H9 (cell line): ENCODE measurements at regions not wholly inside any gene's neighbourhood (a gene's known extent, or its start where the extent isn't known, plus 50 kb on each side); places are given as distances from the start of the nearest gene placed in this dataset.

Experiments
- DNase-seq: peaks from one replicate; pipeline ENCODE4 v3.0.0-alpha.2; 2017
- H2AFZ ChIP-seq: one replicate; pipeline ENCODE4 v1.6.1; 2013; ENCODE audit warnings: mild to moderate bottlenecking, low read length, control low read depth, moderate library complexity
- H2AK5ac ChIP-seq: 2 replicates; pipeline ENCODE4 v1.6.1; 2013; ENCODE audit warnings: low read length, control low read depth, mixed read lengths; ENCODE audit not compliant: insufficient read length
- H2BK120ac ChIP-seq: one replicate; pipeline ENCODE4 v1.6.1; 2013; ENCODE audit warnings: low read depth, mild to moderate bottlenecking, low read length, control low read depth, inconsistent platforms; ENCODE audit not compliant: poor library complexity, severe bottlenecking
- H2BK12ac ChIP-seq: 2 replicates; pipeline ENCODE4 v1.6.1; 2013; ENCODE audit warnings: low read length, control low read depth, mixed read lengths, low read depth; ENCODE audit not compliant: insufficient read length
- H2BK15ac ChIP-seq: 2 replicates; pipeline ENCODE4 v1.6.1; 2013; ENCODE audit warnings: low read depth, low read length, control low read depth
- H2BK20ac ChIP-seq: one replicate; pipeline ENCODE4 v1.6.1; 2013; ENCODE audit warnings: low read depth, mild to moderate bottlenecking, low read length, control low read depth, inconsistent platforms; ENCODE audit not compliant: poor library complexity, severe bottlenecking
- H2BK5ac ChIP-seq: 2 replicates; pipeline ENCODE4 v1.6.1; 2013; ENCODE audit warnings: low read length, control low read depth, mixed read lengths; ENCODE audit not compliant: insufficient read length
- H3K14ac ChIP-seq: 2 replicates; pipeline ENCODE4 v1.6.1; 2013; ENCODE audit warnings: low read length, control low read depth; ENCODE audit not compliant: insufficient read depth
- H3K18ac ChIP-seq: 2 replicates; pipeline ENCODE4 v1.6.1; 2013; ENCODE audit warnings: low read depth, mild to moderate bottlenecking, mixed read lengths, low read length, control low read depth; ENCODE audit not compliant: insufficient read length
- H3K23ac ChIP-seq: 2 replicates; pipeline ENCODE4 v1.6.1; 2013; ENCODE audit warnings: low read length, control low read depth, mixed read lengths, low read depth; ENCODE audit not compliant: insufficient read length
- H3K23me2 ChIP-seq: 2 replicates; pipeline ENCODE4 v1.6.1; 2013; ENCODE audit warnings: low read depth, mild to moderate bottlenecking, mixed read lengths, low read length, control low read depth; ENCODE audit not compliant: insufficient read length, poor library complexity, severe bottlenecking
- H3K27ac ChIP-seq: 2 replicates; pipeline ENCODE4 v1.5.1; 2013; ENCODE audit warnings: low read length, control low read depth, mixed read lengths, low read depth; ENCODE audit not compliant: insufficient read length
- H3K27me3 ChIP-seq: 2 replicates; pipeline ENCODE4 v1.6.1; 2013; ENCODE audit warnings: low read length, control low read depth, inconsistent platforms; ENCODE audit not compliant: insufficient read depth
- H3K4ac ChIP-seq: 2 replicates; pipeline ENCODE4 v1.6.1; 2013; ENCODE audit warnings: low read depth, mild to moderate bottlenecking, control low read depth, inconsistent platforms, low read length, moderate library complexity
- H3K4me1 ChIP-seq: 2 replicates; pipeline ENCODE4 v1.6.1; 2013; ENCODE audit warnings: low read length, control low read depth, inconsistent platforms; ENCODE audit not compliant: insufficient read depth
- H3K4me2 ChIP-seq: 2 replicates; pipeline ENCODE4 v1.6.1; 2013; ENCODE audit warnings: low read length, control low read depth, mixed read lengths; ENCODE audit not compliant: insufficient read length, insufficient read depth
- H3K56ac ChIP-seq: 2 replicates; pipeline ENCODE4 v1.6.1; 2013; ENCODE audit warnings: low read depth, mild to moderate bottlenecking, mixed read lengths, low read length, control low read depth; ENCODE audit not compliant: insufficient read length
- H3K79me1 ChIP-seq: 2 replicates; pipeline ENCODE4 v1.6.1; 2013; ENCODE audit warnings: low read depth, mild to moderate bottlenecking, moderate library complexity, low read length, control low read depth, inconsistent platforms; ENCODE audit not compliant: insufficient read depth, poor library complexity, severe bottlenecking
- H3K79me2 ChIP-seq: 2 replicates; pipeline ENCODE4 v1.6.1; 2013; ENCODE audit warnings: low read length, control low read depth, inconsistent platforms; ENCODE audit not compliant: insufficient read depth
- H3K9ac ChIP-seq: 2 replicates; pipeline ENCODE4 v1.6.1; 2013; ENCODE audit warnings: low read length, control low read depth, mixed read lengths; ENCODE audit not compliant: insufficient read length; ENCODE audit errors: extremely low read depth
- H3K9me3 ChIP-seq: one replicate; pipeline ENCODE4 v1.6.1; 2013; ENCODE audit warnings: low read depth, low read length, inconsistent platforms; ENCODE audit not compliant: control insufficient read depth
- H3T11ph ChIP-seq: one replicate; pipeline ENCODE4 v1.6.1; 2013; ENCODE audit warnings: mild to moderate bottlenecking, low read length, control low read depth, inconsistent platforms
- H4K20me1 ChIP-seq: one replicate; pipeline ENCODE4 v1.6.1; 2013; ENCODE audit not compliant: control insufficient read depth, insufficient read length, insufficient read depth
- H4K5ac ChIP-seq: 2 replicates; pipeline ENCODE4 v1.6.1; 2013; ENCODE audit warnings: low read depth, mild to moderate bottlenecking, mixed read lengths, low read length, control low read depth; ENCODE audit not compliant: insufficient read length
- H4K8ac ChIP-seq: replicated peaks from 2 replicates; pipeline ENCODE4 v1.6.1; 2013; ENCODE audit warnings: low read length, control low read depth, mixed read lengths, low read depth; ENCODE audit not compliant: insufficient read length
- H4K91ac ChIP-seq: 2 replicates; pipeline ENCODE4 v1.6.1; 2013; ENCODE audit warnings: low read depth, mild to moderate bottlenecking, moderate library complexity, mixed read lengths, low read length, control low read depth; ENCODE audit not compliant: insufficient read length
- H3K27ac Mint-ChIP-seq, 3 experiments: 2 replicates in 2 of 3; 3 replicates in 1 of 3; pipeline ENCODE4 v1.8.0; 2020 to 2021; ENCODE audit warnings: mixed read lengths in 3 of 3, mild to moderate bottlenecking in 1 of 3, moderate library complexity in 1 of 3
- H3K27me3 Mint-ChIP-seq: 2 replicates; pipeline ENCODE4 v1.8.0; 2021; ENCODE audit warnings: low read depth, mild to moderate bottlenecking, moderate library complexity, mixed read lengths
- H3K36me3 Mint-ChIP-seq, 3 experiments: 2 replicates in 2 of 3; 3 replicates in 1 of 3; pipeline ENCODE4 v1.8.0; 2020 to 2021; ENCODE audit warnings: low read depth in 3 of 3, mixed read lengths in 3 of 3; ENCODE audit not compliant: insufficient read depth in 1 of 3
- H3K4me1 Mint-ChIP-seq, 2 experiments: 2 replicates each; pipeline ENCODE4 v1.8.0; 2020; ENCODE audit warnings: mixed read lengths in 2 of 2
- H3K4me3 Mint-ChIP-seq, 2 experiments: 2 replicates in 1 of 2; 3 replicates in 1 of 2; pipeline ENCODE4 v1.8.0; 2020 to 2021; ENCODE audit warnings: mild to moderate bottlenecking in 2 of 2, mixed read lengths in 2 of 2, moderate library complexity in 1 of 2
- H3K9me3 Mint-ChIP-seq, 2 experiments: 2 replicates in 1 of 2; 3 replicates in 1 of 2; pipeline ENCODE4 v1.8.0; 2020; ENCODE audit warnings: mild to moderate bottlenecking in 2 of 2, mixed read lengths in 2 of 2, moderate library complexity in 1 of 2
- WGBS: extraction: QIAGEN DNeasy Blood & Tissue Kit; methylation state at CpG from one replicate; pipeline ENCODE4 v1.1.7; 2013; ENCODE audit warnings: missing lambda C conversion rate, low lambda C conversion rate, mixed read lengths; ENCODE audit not compliant: insufficient read length; ENCODE audit errors: extremely low coverage; 5-methylcytosine and 5-hydroxymethylcytosine counted together
- TF ChIP-seq, protein P1 (sequence below): fragments of 200-600 bp; sonication (generic); conservative IDR thresholded peaks from 3 replicates; pipeline ENCODE4 v1.8.0; 2021; ENCODE audit warnings: antibody characterized with exemption, mild to moderate bottlenecking

GRCh38 chr20:7155794-7156193 is 388.3 kb downstream of the BMP2 start:
- H3K79me1 ChIP-seq, result no peaks in the 10 kb centered on the region
- H3K18ac ChIP-seq, result no peak overlapping the region
- H3K27me3 ChIP-seq, result no peaks in the 10 kb centered on the region
- no peak overlapping the region for H4K5ac ChIP-seq
- no peak overlapping the region for H2AFZ ChIP-seq
- H3K4me1 ChIP-seq, result no peaks in the 10 kb centered on the region
- WGBS, result no CpG with 5 or more reads among the region's 2 CpGs
- H2BK12ac ChIP-seq, result no peak overlapping the region
- H3K79me2 ChIP-seq, result no peaks in the 10 kb centered on the region
- Mint-ChIP-seq H3K4me3 (no peak overlapping the region), H3K27me3 (no peaks in the 10 kb centered on the region), H3K36me3 (no peaks in the 10 kb centered on the region), H3K9me3 (no peaks in the 10 kb centered on the region), H3K27ac (no peak overlapping the region), H3K4me1 (no peaks in the 10 kb centered on the region)
- no peaks in the 10 kb centered on the region for H3K23me2 ChIP-seq
- H3T11ph ChIP-seq, result no peak overlapping the region
- H3K27ac ChIP-seq, result no peak overlapping the region
- H2BK20ac ChIP-seq, result no peak overlapping the region
- no peak overlapping the region for H3K56ac ChIP-seq
- no peak overlapping the region for H4K8ac ChIP-seq
- H2AK5ac ChIP-seq, result no peak overlapping the region
- H3K4me2 ChIP-seq, result no peak overlapping the region
- H4K91ac ChIP-seq, result no peak overlapping the region
- TF ChIP-seq, protein P1, sequence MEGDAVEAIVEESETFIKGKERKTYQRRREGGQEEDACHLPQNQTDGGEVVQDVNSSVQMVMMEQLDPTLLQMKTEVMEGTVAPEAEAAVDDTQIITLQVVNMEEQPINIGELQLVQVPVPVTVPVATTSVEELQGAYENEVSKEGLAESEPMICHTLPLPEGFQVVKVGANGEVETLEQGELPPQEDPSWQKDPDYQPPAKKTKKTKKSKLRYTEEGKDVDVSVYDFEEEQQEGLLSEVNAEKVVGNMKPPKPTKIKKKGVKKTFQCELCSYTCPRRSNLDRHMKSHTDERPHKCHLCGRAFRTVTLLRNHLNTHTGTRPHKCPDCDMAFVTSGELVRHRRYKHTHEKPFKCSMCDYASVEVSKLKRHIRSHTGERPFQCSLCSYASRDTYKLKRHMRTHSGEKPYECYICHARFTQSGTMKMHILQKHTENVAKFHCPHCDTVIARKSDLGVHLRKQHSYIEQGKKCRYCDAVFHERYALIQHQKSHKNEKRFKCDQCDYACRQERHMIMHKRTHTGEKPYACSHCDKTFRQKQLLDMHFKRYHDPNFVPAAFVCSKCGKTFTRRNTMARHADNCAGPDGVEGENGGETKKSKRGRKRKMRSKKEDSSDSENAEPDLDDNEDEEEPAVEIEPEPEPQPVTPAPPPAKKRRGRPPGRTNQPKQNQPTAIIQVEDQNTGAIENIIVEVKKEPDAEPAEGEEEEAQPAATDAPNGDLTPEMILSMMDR, result no peak
- no peak overlapping the region for H3K14ac ChIP-seq
- no peak overlapping the region for H3K9ac ChIP-seq
- H4K20me1 ChIP-seq, result no peaks in the 10 kb centered on the region
- no peak overlapping the region for H2BK120ac ChIP-seq
- DNase-seq, result no peak
- H3K9me3 ChIP-seq, result no peaks in the 10 kb centered on the region
- H2BK15ac ChIP-seq, result no peak overlapping the region
- no peak overlapping the region for H2BK5ac ChIP-seq
- H3K23ac ChIP-seq, result no peak overlapping the region
- no peak overlapping the region for H3K4ac ChIP-seq
